ENCODE measurements at regions not wholly inside any gene's neighbourhood (a gene's known extent, or its start where the extent isn't known, plus 50 kb on each side); places are given as distances from the start of the nearest gene placed in this dataset.
A peak's percentile ranks its signal among the peaks of the same experiment; 100 is the strongest.

GRCh38 chr3:13195374-13195773 is 122.1 kb upstream of the IQSEC1 start:
- Mint-ChIP-seq H3K9me3 (ENCODE audit: unreplicated experiment) (no peaks in the 10 kb centered on the region), H3K27me3 (ENCODE audit: unreplicated experiment) (peaks cover 14% of the 10 kb centered on the region), H3K36me3 (ENCODE audit: unreplicated experiment) (no peaks in the 10 kb centered on the region), H3K4me3 (ENCODE audit: unreplicated experiment) (no peak overlapping the region), H3K4me1 (ENCODE audit: unreplicated experiment) (peaks cover 28% of the 10 kb centered on the region), H3K27ac (ENCODE audit: unreplicated experiment) (no peak overlapping the region)
- no peak for DNase-seq (ENCODE audit: extremely low spot score, unreplicated experiment)
- no peak for TF ChIP-seq CTCF (IDR thresholded peaks at IDR 0.05)

- H3K36me3 Mint-ChIP-seq (ENCODE audit: unreplicated experiment): no peaks in the 10 kb centered on the region
- no peak overlapping the region for H3K4me3 Mint-ChIP-seq (ENCODE audit: unreplicated experiment)
- H3K27ac Mint-ChIP-seq (ENCODE audit: unreplicated experiment): peak overlapping the region; percentile 3
- DNase-seq (ENCODE audit: extremely low spot score, unreplicated experiment): no peak
- peaks cover 31% of the 10 kb centered on the region for H3K4me1 Mint-ChIP-seq (ENCODE audit: unreplicated experiment)
- H3K9me3 Mint-ChIP-seq (ENCODE audit: unreplicated experiment): no peaks in the 10 kb centered on the region
- peaks cover 7% of the 10 kb centered on the region for H3K27me3 Mint-ChIP-seq (ENCODE audit: unreplicated experiment)
- TF ChIP-seq CTCF (IDR thresholded peaks at IDR 0.05): no peak
Observed at GRCh38 chr3:13194285-13195209, 121.3 kb upstream of the IQSEC1 start.

- no peaks in the 10 kb centered on the region for H3K36me3 Mint-ChIP-seq (ENCODE audit: unreplicated experiment)
- DNase-seq (ENCODE audit: extremely low spot score, unreplicated experiment): no peak
- no peak for TF ChIP-seq CTCF (IDR thresholded peaks at IDR 0.05)
- peaks cover 33% of the 10 kb centered on the region for H3K4me1 Mint-ChIP-seq (ENCODE audit: unreplicated experiment)
- H3K27ac Mint-ChIP-seq (ENCODE audit: unreplicated experiment): no peak overlapping the region
- peaks cover 7% of the 10 kb centered on the region for H3K27me3 Mint-ChIP-seq (ENCODE audit: unreplicated experiment)
- no peak overlapping the region for H3K4me3 Mint-ChIP-seq (ENCODE audit: unreplicated experiment)
- H3K9me3 Mint-ChIP-seq (ENCODE audit: unreplicated experiment): no peaks in the 10 kb centered on the region
Observed at GRCh38 chr3:13193320-13194284, 120.4 kb upstream of the IQSEC1 start.

- peaks cover 33% of the 10 kb centered on the region for H3K4me1 Mint-ChIP-seq (ENCODE audit: unreplicated experiment)
- H3K27me3 Mint-ChIP-seq (ENCODE audit: unreplicated experiment): peaks cover 7% of the 10 kb centered on the region
- no peak for DNase-seq (ENCODE audit: extremely low spot score, unreplicated experiment)
- peak; percentile 47 for TF ChIP-seq CTCF (IDR thresholded peaks at IDR 0.05)
- no peaks in the 10 kb centered on the region for H3K36me3 Mint-ChIP-seq (ENCODE audit: unreplicated experiment)
- H3K9me3 Mint-ChIP-seq (ENCODE audit: unreplicated experiment): no peaks in the 10 kb centered on the region
- H3K4me3 Mint-ChIP-seq (ENCODE audit: unreplicated experiment): no peak overlapping the region
- H3K27ac Mint-ChIP-seq (ENCODE audit: unreplicated experiment): no peak overlapping the region
Observed at GRCh38 chr3:13192471-13193213, 119.4 kb upstream of the IQSEC1 start.
